Peyer's patch (tissue), 4 donors: ENCODE measurements at regions not wholly inside any gene's neighbourhood (a gene's known extent, or its start where the extent isn't known, plus 50 kb on each side); places are given as distances from the start of the nearest gene placed in this dataset.
"Not testable (repeated sequence)": the region's sequence is repeated elsewhere in the genome, so short reads cannot be mapped to it uniquely, and the experiment has no call there.

ENCODE experiments used
- DNase-seq, 3 donors: peaks; one replicate each; pipeline ENCODE4 v3.0.0-alpha.2; 2017 to 2019
- H3K27ac ChIP-seq, 4 donors: fragments of 200-600 bp; sonication (generic); one replicate each; pipeline ENCODE4 v1.5.1; 2016 to 2019
- H3K27me3 ChIP-seq, 2 donors: fragments of 200-600 bp; sonication (generic); one replicate each; pipeline ENCODE4 v1.5.1; 2019
- H3K36me3 ChIP-seq, 3 donors: fragments of 200-600 bp; sonication (generic); one replicate each; pipeline ENCODE4 v1.5.1; 2016 to 2019
- H3K4me1 ChIP-seq, 4 donors: fragments of 200-600 bp; sonication (generic); one replicate each; pipeline ENCODE4 v1.5.1; 2016 to 2019
- H3K4me3 ChIP-seq, 4 donors: fragments of 200-600 bp; sonication (generic); 1 replicate in 3 of 4; 2 replicates in 1 of 4; pipeline ENCODE4 v1.5.1; 2016 to 2019; ENCODE audit warnings: mild to moderate bottlenecking in 1 of 4
- H3K9me3 ChIP-seq, 4 donors: fragments of 200-600 bp; sonication (generic); one replicate each; pipeline ENCODE4 v1.5.1; 2016 to 2019; ENCODE audit warnings: mild to moderate bottlenecking in 1 of 4
- POLR2A ChIP-seq, 2 donors: fragments of 450-650 bp; IDR thresholded peaks; one replicate each; pipeline ENCODE4 v1.5.1; 2017; ENCODE audit warnings: antibody characterized with exemption in 2 of 2, mild to moderate bottlenecking in 2 of 2, moderate library complexity in 2 of 2
- TF ChIP-seq, protein P1 (sequence below), 6 experiments: fragments of 450-650 bp in 4 of 6; fragments of 200-600 bp in 2 of 6; sonication (generic) in 1 of 6; IDR thresholded peaks; one replicate each; pipeline ENCODE4 v1.5.1; 2017 to 2019; ENCODE audit warnings: antibody characterized with exemption in 6 of 6, mild to moderate bottlenecking in 3 of 6, moderate library complexity in 1 of 6

GRCh38 chr3:153640689-153641665 lies 479.0 kb downstream of the RAP2B start:
- DNase-seq, result peak in 2 of 3 donors; percentile 80 to 83
- TF ChIP-seq POLR2A (IDR thresholded peaks at IDR 0.05), result no peak
- TF ChIP-seq, protein P1, sequence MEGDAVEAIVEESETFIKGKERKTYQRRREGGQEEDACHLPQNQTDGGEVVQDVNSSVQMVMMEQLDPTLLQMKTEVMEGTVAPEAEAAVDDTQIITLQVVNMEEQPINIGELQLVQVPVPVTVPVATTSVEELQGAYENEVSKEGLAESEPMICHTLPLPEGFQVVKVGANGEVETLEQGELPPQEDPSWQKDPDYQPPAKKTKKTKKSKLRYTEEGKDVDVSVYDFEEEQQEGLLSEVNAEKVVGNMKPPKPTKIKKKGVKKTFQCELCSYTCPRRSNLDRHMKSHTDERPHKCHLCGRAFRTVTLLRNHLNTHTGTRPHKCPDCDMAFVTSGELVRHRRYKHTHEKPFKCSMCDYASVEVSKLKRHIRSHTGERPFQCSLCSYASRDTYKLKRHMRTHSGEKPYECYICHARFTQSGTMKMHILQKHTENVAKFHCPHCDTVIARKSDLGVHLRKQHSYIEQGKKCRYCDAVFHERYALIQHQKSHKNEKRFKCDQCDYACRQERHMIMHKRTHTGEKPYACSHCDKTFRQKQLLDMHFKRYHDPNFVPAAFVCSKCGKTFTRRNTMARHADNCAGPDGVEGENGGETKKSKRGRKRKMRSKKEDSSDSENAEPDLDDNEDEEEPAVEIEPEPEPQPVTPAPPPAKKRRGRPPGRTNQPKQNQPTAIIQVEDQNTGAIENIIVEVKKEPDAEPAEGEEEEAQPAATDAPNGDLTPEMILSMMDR (IDR thresholded peaks at IDR 0.05), result no peak
- H3K27ac ChIP-seq, result peak overlapping the region in 1 of 4 donors; percentile 1

DNA sequence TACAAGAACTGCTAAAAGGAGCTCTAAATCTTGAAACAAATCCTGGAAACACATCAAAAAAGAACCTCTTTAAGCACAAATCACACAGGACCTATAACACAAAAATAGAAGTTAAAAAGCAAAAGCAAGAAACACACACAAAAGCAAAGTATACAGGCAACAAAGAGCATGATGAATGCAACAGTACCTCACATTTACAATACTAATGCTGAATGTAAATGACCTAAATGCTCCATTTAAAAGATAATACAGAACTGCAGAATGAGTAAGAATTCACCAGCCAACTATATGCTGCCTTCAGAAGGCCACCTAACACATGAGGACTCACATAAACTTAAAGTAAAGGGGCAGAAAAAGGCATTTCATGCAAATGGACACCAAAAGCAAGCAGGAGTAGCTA lies 478.6 kb upstream of the ARHGEF26 start:
- H3K27me3 ChIP-seq, H3K4me1 ChIP-seq, H3K4me3 ChIP-seq, H3K36me3 ChIP-seq, H3K9me3 ChIP-seq, H3K27ac ChIP-seq, DNase-seq: not testable (repeated sequence)

More at GRCh38 chr3:153640689-153641665, 479.0 kb downstream of the RAP2B start:
- no peaks in the 10 kb centered on the region for H3K9me3 ChIP-seq
- no peaks in the 10 kb centered on the region for H3K27me3 ChIP-seq
- H3K36me3 ChIP-seq, result no peaks in the 10 kb centered on the region
- no peak overlapping the region for H3K4me3 ChIP-seq
- peaks cover 0 to 10% (median 0%) of the 10 kb centered on the region in 4 donors for H3K4me1 ChIP-seq

DNA sequence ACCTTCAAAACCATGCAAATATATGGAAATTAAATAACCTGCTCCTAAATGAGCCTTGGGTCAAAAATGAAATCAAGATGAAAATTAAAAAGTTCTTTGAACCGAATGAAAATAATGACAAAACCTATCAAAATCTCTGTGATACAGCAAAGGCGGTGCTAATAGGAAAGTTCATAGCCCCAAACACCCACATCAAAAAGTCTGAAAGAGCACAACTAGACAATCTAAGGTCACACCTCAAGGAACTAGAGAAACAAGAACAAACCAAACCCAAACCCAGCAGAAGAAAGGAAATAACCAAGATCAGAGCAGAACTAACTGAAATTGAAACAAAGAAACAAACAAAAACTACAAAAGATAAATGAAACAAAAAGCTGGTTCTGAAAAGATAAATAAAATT lies 477.7 kb upstream of the ARHGEF26 start:
- H3K4me1 ChIP-seq, DNase-seq, H3K36me3 ChIP-seq, H3K27me3 ChIP-seq, H3K9me3 ChIP-seq, H3K4me3 ChIP-seq: not testable (repeated sequence)
- peak overlapping the region in 1 of 4 donors; percentile 17 for H3K27ac ChIP-seq

DNA sequence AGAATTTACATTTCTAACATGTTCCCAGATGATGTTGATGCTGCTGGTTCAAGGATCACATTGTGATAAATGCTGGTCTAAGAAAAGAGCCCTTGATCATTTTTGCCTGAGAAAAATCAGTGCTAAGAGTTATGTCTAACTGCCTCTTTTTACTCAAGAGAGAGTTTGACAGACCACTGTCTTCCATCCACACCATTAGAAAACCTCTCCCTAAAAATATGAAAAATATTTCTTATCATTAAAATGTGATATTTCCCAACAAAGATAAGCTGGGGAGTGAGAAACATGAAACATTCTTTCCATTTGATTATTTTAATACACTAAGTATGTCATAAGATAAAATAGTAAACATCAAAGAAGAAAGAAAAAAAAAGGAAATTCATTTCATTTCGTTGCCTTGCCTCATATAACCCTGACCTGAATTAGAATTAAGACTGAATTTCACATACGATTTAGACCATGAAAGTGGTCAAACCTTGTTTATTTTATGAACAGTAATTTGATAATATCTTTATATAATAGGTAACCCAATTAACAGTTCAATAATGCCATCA lies 471.8 kb upstream of the ARHGEF26 start:
- Histone ChIP-seq H3K36me3 (no peaks in the 10 kb centered on the region), H3K4me1 (no peaks in the 10 kb centered on the region), H3K27ac (no peak overlapping the region), H3K4me3 (no peak overlapping the region), H3K27me3 (no peaks in the 10 kb centered on the region), H3K9me3 (no peaks in the 10 kb centered on the region)
- no peak for DNase-seq
- TF ChIP-seq, protein P1 (IDR thresholded peaks at IDR 0.05), result no peak
- TF ChIP-seq POLR2A (IDR thresholded peaks at IDR 0.05), result no peak

- Histone ChIP-seq H3K27ac (no peak overlapping the region), H3K4me1 (no peaks in the 10 kb centered on the region), H3K4me3 (no peak overlapping the region), H3K27me3 (no peaks in the 10 kb centered on the region), H3K36me3 (no peaks in the 10 kb centered on the region), H3K9me3 (no peaks in the 10 kb centered on the region)
- no peak for DNase-seq
- no peak for TF ChIP-seq POLR2A (IDR thresholded peaks at IDR 0.05)
- TF ChIP-seq, protein P1 (IDR thresholded peaks at IDR 0.05), result no peak
Observed at GRCh38 chr3:153652076-153652475, 469.1 kb upstream of the ARHGEF26 start.

- H3K27ac ChIP-seq, result no peak overlapping the region
- H3K9me3 ChIP-seq, result no peaks in the 10 kb centered on the region
- DNase-seq, result no peak
- no peaks in the 10 kb centered on the region for H3K4me1 ChIP-seq
- no peaks in the 10 kb centered on the region for H3K36me3 ChIP-seq
- no peaks in the 10 kb centered on the region for H3K27me3 ChIP-seq
- H3K4me3 ChIP-seq, result no peak overlapping the region
- TF ChIP-seq, protein P1 (IDR thresholded peaks at IDR 0.05), result no peak
- TF ChIP-seq POLR2A (IDR thresholded peaks at IDR 0.05), result no peak
Observed at GRCh38 chr3:153657046-153657445, 464.1 kb upstream of the ARHGEF26 start.
